ENCODE measurements at regions not wholly inside any gene's neighbourhood (a gene's known extent, or its start where the extent isn't known, plus 50 kb on each side); places are given as distances from the start of the nearest gene placed in this dataset.
"Not testable (repeated sequence)": the region's sequence is repeated elsewhere in the genome, so short reads cannot be mapped to it uniquely, and the experiment has no call there.

- DNase-seq (ENCODE audit: low spot score), result no peak
Measured at GRCh38 chr11:80778432-80778831, 1337.6 kb upstream of the TENM4 start.

GRCh38 chr11:80773919-80774318 is 1333.1 kb upstream of the TENM4 start:
- no peak for DNase-seq (ENCODE audit: low spot score)

GRCh38 chr11:80771017-80771416 is 1330.2 kb upstream of the TENM4 start:
- no peak for DNase-seq (ENCODE audit: low spot score)

GRCh38 chr11:80758787-80759186 is 1318.0 kb upstream of the TENM4 start:
- DNase-seq (ENCODE audit: low spot score), result no peak

GRCh38 chr11:80748207-80748925 is 1307.5 kb upstream of the TENM4 start:
- DNase-seq (ENCODE audit: low spot score), result no peak

- DNase-seq (ENCODE audit: low spot score), result peak; percentile 1
Measured at GRCh38 chr11:80746300-80746699, 1305.5 kb upstream of the TENM4 start.

- no peak for DNase-seq (ENCODE audit: low spot score)
Measured at GRCh38 chr11:80745416-80745815, 1304.6 kb upstream of the TENM4 start.

- DNase-seq (ENCODE audit: low spot score), result no peak
Measured at GRCh38 chr11:80733790-80734189, 1293.0 kb upstream of the TENM4 start.

GRCh38 chr11:80733361-80733760 is 1292.5 kb upstream of the TENM4 start:
- no peak for DNase-seq (ENCODE audit: low spot score)

GRCh38 chr11:80727315-80727714 is 1286.5 kb upstream of the TENM4 start:
- DNase-seq (ENCODE audit: low spot score), result no peak

GRCh38 chr11:80726236-80726635 is 1285.4 kb upstream of the TENM4 start:
- no peak for DNase-seq (ENCODE audit: low spot score)

GRCh38 chr11:80724366-80724765 is 1283.5 kb upstream of the TENM4 start:
- no peak for DNase-seq (ENCODE audit: low spot score)

- no peak for DNase-seq (ENCODE audit: low spot score)
Measured at GRCh38 chr11:80722629-80723028, 1281.8 kb upstream of the TENM4 start.

GRCh38 chr11:80720295-80720694 is 1279.5 kb upstream of the TENM4 start:
- DNase-seq (ENCODE audit: low spot score), result no peak

GRCh38 chr11:80719292-80719646 is 1278.4 kb upstream of the TENM4 start:
- DNase-seq (ENCODE audit: low spot score), result no peak

GRCh38 chr11:80718611-80719291 is 1277.9 kb upstream of the TENM4 start:
- no peak for DNase-seq (ENCODE audit: low spot score)

- DNase-seq (ENCODE audit: low spot score), result no peak
Measured at GRCh38 chr11:80702264-80702663, 1261.4 kb upstream of the TENM4 start.

- no peak for DNase-seq (ENCODE audit: low spot score)
Measured at GRCh38 chr11:80700386-80700785, 1259.6 kb upstream of the TENM4 start.

- not testable (repeated sequence) for DNase-seq (ENCODE audit: low spot score)
Measured at GRCh38 chr11:80699406-80700177, 1258.8 kb upstream of the TENM4 start.

GRCh38 chr11:80698637-80699036 is 1257.8 kb upstream of the TENM4 start:
- DNase-seq (ENCODE audit: low spot score), result no peak

- DNase-seq (ENCODE audit: low spot score), result no peak
Measured at GRCh38 chr11:80694385-80694784, 1253.6 kb upstream of the TENM4 start.

- DNase-seq (ENCODE audit: low spot score), result no peak
Measured at GRCh38 chr11:80687941-80688340, 1247.1 kb upstream of the TENM4 start.

- no peak for DNase-seq (ENCODE audit: low spot score)
Measured at GRCh38 chr11:80686889-80687288, 1246.1 kb upstream of the TENM4 start.
